B cell (primary cell): ENCODE measurements at regions not wholly inside any gene's neighbourhood (a gene's known extent, or its start where the extent isn't known, plus 50 kb on each side); places are given as distances from the start of the nearest gene placed in this dataset.

Source experiments
- ATAC-seq: fragments of 200-7000 bp; cut with Tn5 transposase; one replicate; pipeline ENCODE4 v1.10.0; 2021; ENCODE audit warnings: low read depth, mild to moderate bottlenecking, moderate number of reproducible peaks, moderate library complexity
- CTCF ChIA-PET: fragments of 350-600 bp; sonication (Branson Sonifier 250); formaldehyde crosslinking; loops from one replicate; lab custom pipeline; 2021; ENCODE audit warnings: antibody characterized with exemption, inconsistent platforms; lab: Charles Lee
- POLR2A ChIA-PET: fragments of 350-600 bp; sonication (Branson Sonifier 250); formaldehyde crosslinking; loops from one replicate; lab custom pipeline; 2021; ENCODE audit warnings: antibody characterized with exemption; lab: Charles Lee
- DNase-seq: peaks from one replicate; pipeline ENCODE4 v3.0.0; 2013
- H2AFZ ChIP-seq: 2 replicates; pipeline ENCODE4 v1.6.1; 2012; ENCODE audit warnings: mild to moderate bottlenecking, low read depth, low read length; ENCODE audit not compliant: insufficient read depth, poor library complexity, severe bottlenecking
- H3K27ac ChIP-seq, 2 donors: 1 replicate in 1 of 2; 2 replicates in 1 of 2; pipeline ENCODE4 v1.5.1; 2012 to 2013; ENCODE audit warnings: low read length in 2 of 2, mild to moderate bottlenecking in 2 of 2, moderate library complexity in 1 of 2
- H3K27me3 ChIP-seq, 4 experiments: fragments of 200-600 bp in 1 of 4; sonication (generic) in 1 of 4; replicated peaks in 1 of 4; 1 replicate in 2 of 4; 2 replicates in 2 of 4; pipeline versions ENCODE4 v1.6.1 to v1.7.0; 2013 to 2016; ENCODE audit warnings: low read length in 3 of 4, mild to moderate bottlenecking in 2 of 4, mixed read lengths in 1 of 4, moderate library complexity in 1 of 4; ENCODE audit not compliant: insufficient read depth in 4 of 4, control insufficient read depth in 3 of 4; ENCODE audit errors: control extremely low read depth in 1 of 4
- H3K36me3 ChIP-seq, 2 experiments: replicated peaks in 1 of 2; 1 replicate in 1 of 2; 2 replicates in 1 of 2; pipeline versions ENCODE4 v1.6.1 to v1.7.1; 2013; ENCODE audit warnings: low read length in 1 of 2; ENCODE audit not compliant: insufficient read depth in 2 of 2, control insufficient read depth in 1 of 2; ENCODE audit errors: control extremely low read depth in 1 of 2, extremely low read depth in 1 of 2
- H3K4me1 ChIP-seq, 2 donors: fragments of 200-600 bp in 1 of 2; sonication (generic) in 1 of 2; 1 replicate in 1 of 2; 2 replicates in 1 of 2; pipeline versions ENCODE4 v1.5.1 to v1.6.1; 2013 to 2017; ENCODE audit warnings: low read length in 2 of 2; ENCODE audit not compliant: control insufficient read depth in 2 of 2, insufficient read depth in 2 of 2
- H3K4me2 ChIP-seq: replicated peaks from 2 replicates; pipeline ENCODE3; 2012; ENCODE audit warnings: mild to moderate bottlenecking, low read depth, low read length; ENCODE audit not compliant: poor library complexity, severe bottlenecking
- H3K4me3 ChIP-seq, 5 experiments: fragments of 200-600 bp in 1 of 5; sonication (generic) in 1 of 5; 1 replicate in 3 of 5; 2 replicates in 2 of 5; pipeline versions ENCODE4 v1.5.1 to v1.7.0; 2011 to 2016; ENCODE audit warnings: low read length in 4 of 5, mild to moderate bottlenecking in 4 of 5, low read depth in 2 of 5, control low read depth in 1 of 5, moderate library complexity in 1 of 5; ENCODE audit not compliant: insufficient read depth in 1 of 5; ENCODE audit errors: control extremely low read depth in 1 of 5, extremely low read depth in 1 of 5
- H3K79me2 ChIP-seq: fragments of 200-600 bp; sonication (generic); one replicate; pipeline ENCODE4 v1.6.0; 2016; ENCODE audit warnings: low read length; ENCODE audit not compliant: control insufficient read depth, insufficient read depth
- H3K9ac ChIP-seq: fragments of 200-600 bp; sonication (generic); 2 replicates; pipeline ENCODE4 v1.6.1; 2017; ENCODE audit warnings: mild to moderate bottlenecking, low read length, moderate library complexity
- H3K9me3 ChIP-seq, 3 donors: one replicate each; pipeline versions ENCODE4 v1.6.1 to v1.7.1; 2013; ENCODE audit warnings: low read length in 2 of 3; ENCODE audit not compliant: control insufficient read depth in 2 of 3, insufficient read depth in 1 of 3; ENCODE audit errors: control extremely low read depth in 1 of 3
- H4K20me1 ChIP-seq: 2 replicates; pipeline ENCODE4 v1.6.0; 2012; ENCODE audit warnings: mild to moderate bottlenecking, low read length; ENCODE audit not compliant: insufficient read depth, control insufficient read depth, poor library complexity, severe bottlenecking
- H3K27ac Mint-ChIP-seq: one replicate; pipeline ENCODE4 v1.8.0; 2021; ENCODE audit warnings: mixed read lengths
- H3K27me3 Mint-ChIP-seq: one replicate; pipeline ENCODE4 v1.8.0; 2021; ENCODE audit warnings: mixed read lengths
- H3K4me1 Mint-ChIP-seq: one replicate; pipeline ENCODE4 v1.8.0; 2021; ENCODE audit warnings: mixed read lengths
- H3K4me3 Mint-ChIP-seq: one replicate; pipeline ENCODE4 v1.8.0; 2021; ENCODE audit warnings: mixed read lengths
- H3K9me3 Mint-ChIP-seq: one replicate; pipeline ENCODE4 v1.8.0; 2022; ENCODE audit warnings: mixed read lengths; ENCODE audit not compliant: insufficient read depth
- EZH2 ChIP-seq: IDR thresholded peaks from 2 replicates; pipeline ENCODE4 v1.6.1; 2012; ENCODE audit warnings: borderline replicate concordance, low read depth, mild to moderate bottlenecking, moderate library complexity, low read length; ENCODE audit not compliant: insufficient read depth, poor library complexity, severe bottlenecking
- intact Hi-C: fragments of 100-400 bp; cut with micrococcal nuclease; formaldehyde crosslinking; loops from one replicate; pipeline ENCODE4 v1.10.0; 2022
- TF ChIP-seq, protein P1 (sequence below): fragments of 200-600 bp; IDR thresholded peaks from one replicate; pipeline ENCODE4 v1.8.0; 2022; ENCODE audit warnings: antibody characterized with exemption, mild to moderate bottlenecking

DNA sequence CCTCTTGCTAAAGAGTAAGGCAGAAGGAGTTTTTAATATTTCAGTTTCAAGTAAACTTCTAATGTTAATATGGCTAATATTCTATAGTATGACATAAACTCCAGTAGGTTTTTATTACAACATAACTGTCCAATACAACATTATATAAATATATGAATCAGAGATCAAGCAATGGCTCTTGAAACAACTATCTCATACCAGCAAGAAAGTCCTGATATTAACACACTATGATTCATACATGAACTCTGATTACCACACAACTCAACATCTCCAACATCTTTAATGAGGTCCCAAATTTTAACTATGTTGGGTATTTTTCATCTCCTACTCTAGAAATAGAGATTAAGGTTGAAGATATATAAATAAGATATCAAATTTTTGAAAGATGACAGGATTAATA, 878.3 kb downstream of the TLE1 start:
- peaks cover 4% of the 10 kb centered on the region for H3K9me3 Mint-ChIP-seq
- Histone ChIP-seq H3K36me3 (no peaks in the 10 kb centered on the region), H3K9me3 (peaks cover 0 to under 1% (median 0%) of the 10 kb centered on the region in 3 donors), H3K27me3 (no peaks in the 10 kb centered on the region), H4K20me1 (no peaks in the 10 kb centered on the region), H2AFZ (no peak overlapping the region), H3K27ac (no peak overlapping the region), H3K4me3 (no peak overlapping the region), H3K9ac (no peak overlapping the region), H3K79me2 (no peaks in the 10 kb centered on the region), H3K4me1 (no peaks in the 10 kb centered on the region), H3K4me2 (no peak overlapping the region)
- POLR2A ChIA-PET = no interaction called here
- H3K27me3 Mint-ChIP-seq = no peaks in the 10 kb centered on the region
- no peak for DNase-seq
- CTCF ChIA-PET = no interaction called here
- no peak for ATAC-seq
- intact Hi-C loops = no loop called here
- no peaks in the 10 kb centered on the region for H3K4me1 Mint-ChIP-seq
- no peak for TF ChIP-seq EZH2
- TF ChIP-seq, protein P1, sequence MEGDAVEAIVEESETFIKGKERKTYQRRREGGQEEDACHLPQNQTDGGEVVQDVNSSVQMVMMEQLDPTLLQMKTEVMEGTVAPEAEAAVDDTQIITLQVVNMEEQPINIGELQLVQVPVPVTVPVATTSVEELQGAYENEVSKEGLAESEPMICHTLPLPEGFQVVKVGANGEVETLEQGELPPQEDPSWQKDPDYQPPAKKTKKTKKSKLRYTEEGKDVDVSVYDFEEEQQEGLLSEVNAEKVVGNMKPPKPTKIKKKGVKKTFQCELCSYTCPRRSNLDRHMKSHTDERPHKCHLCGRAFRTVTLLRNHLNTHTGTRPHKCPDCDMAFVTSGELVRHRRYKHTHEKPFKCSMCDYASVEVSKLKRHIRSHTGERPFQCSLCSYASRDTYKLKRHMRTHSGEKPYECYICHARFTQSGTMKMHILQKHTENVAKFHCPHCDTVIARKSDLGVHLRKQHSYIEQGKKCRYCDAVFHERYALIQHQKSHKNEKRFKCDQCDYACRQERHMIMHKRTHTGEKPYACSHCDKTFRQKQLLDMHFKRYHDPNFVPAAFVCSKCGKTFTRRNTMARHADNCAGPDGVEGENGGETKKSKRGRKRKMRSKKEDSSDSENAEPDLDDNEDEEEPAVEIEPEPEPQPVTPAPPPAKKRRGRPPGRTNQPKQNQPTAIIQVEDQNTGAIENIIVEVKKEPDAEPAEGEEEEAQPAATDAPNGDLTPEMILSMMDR = no peak
- H3K27ac Mint-ChIP-seq = no peak overlapping the region
- H3K4me3 Mint-ChIP-seq = no peak overlapping the region

DNA sequence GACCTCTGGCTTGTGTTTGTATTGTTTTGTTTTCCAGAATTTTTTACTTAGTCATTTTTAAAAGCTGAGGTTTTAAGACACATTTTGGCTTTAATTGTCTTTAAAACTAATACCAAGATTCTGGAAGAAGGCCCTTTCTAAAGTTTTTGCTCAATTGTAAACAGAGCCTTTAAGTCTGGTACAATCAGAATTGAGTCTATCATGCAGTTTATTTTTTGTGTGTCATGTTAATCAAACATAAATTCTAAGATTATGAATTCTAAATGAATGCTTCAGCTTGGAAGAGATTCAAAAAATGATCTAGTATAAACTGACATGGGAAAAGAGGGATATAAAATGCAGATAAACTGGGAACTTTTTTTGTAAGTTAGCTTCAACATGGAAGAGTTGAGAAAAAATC, 882.7 kb downstream of the TLE1 start:
- H3K27me3 Mint-ChIP-seq = no peaks in the 10 kb centered on the region
- intact Hi-C loops = no loop called here
- Histone ChIP-seq H3K9ac (no peak overlapping the region), H3K27ac (no peak overlapping the region), H3K4me3 (no peak overlapping the region), H2AFZ (no peak overlapping the region), H3K79me2 (no peaks in the 10 kb centered on the region), H4K20me1 (no peaks in the 10 kb centered on the region), H3K27me3 (no peaks in the 10 kb centered on the region), H3K36me3 (no peaks in the 10 kb centered on the region), H3K4me2 (no peak overlapping the region), H3K4me1 (no peaks in the 10 kb centered on the region), H3K9me3 (no peaks in the 10 kb centered on the region)
- ATAC-seq = no peak
- peaks cover 2% of the 10 kb centered on the region for H3K9me3 Mint-ChIP-seq
- ChIA-PET CTCF (no interaction called here), POLR2A (no interaction called here)
- no peak for TF ChIP-seq EZH2
- TF ChIP-seq, protein P1 = no peak
- H3K4me1 Mint-ChIP-seq = no peaks in the 10 kb centered on the region
- no peak overlapping the region for H3K4me3 Mint-ChIP-seq
- no peak for DNase-seq
- no peak overlapping the region for H3K27ac Mint-ChIP-seq
